CD4-positive, alpha-beta T cell (primary cell): ENCODE measurements at regions not wholly inside any gene's neighbourhood (a gene's known extent, or its start where the extent isn't known, plus 50 kb on each side); places are given as distances from the start of the nearest gene placed in this dataset.

ENCODE experiments used
- ATAC-seq: fragments of 200-7000 bp; cut with Tn5 transposase; one replicate; pipeline ENCODE4 v1.10.0; 2022; ENCODE audit warnings: mild to moderate bottlenecking; ENCODE audit not compliant: poor library complexity
- CTCF ChIA-PET: fragments of 350-600 bp; sonication (Branson Sonifier 250); formaldehyde crosslinking; loops from one replicate; lab custom pipeline; 2021; ENCODE audit warnings: antibody characterized with exemption, inconsistent platforms; lab: Charles Lee
- POLR2A ChIA-PET: fragments of 350-600 bp; sonication (Branson Sonifier 250); formaldehyde crosslinking; loops from one replicate; lab custom pipeline; 2021; ENCODE audit warnings: antibody characterized with exemption, inconsistent platforms; lab: Charles Lee
- DNase-seq, 14 experiments: peaks; one replicate each; pipeline ENCODE4 v3.0.0-alpha.2; 2013 to 2020; ENCODE audit warnings: mixed read lengths in 2 of 14
- H3K27ac ChIP-seq, 2 donors: one replicate each; pipeline versions ENCODE4 v1.5.1 to v1.7.0; 2013; ENCODE audit warnings: low read length in 2 of 2, low read depth in 1 of 2, mild to moderate bottlenecking in 1 of 2
- H3K27me3 ChIP-seq, 2 experiments: 1 replicate in 1 of 2; 2 replicates in 1 of 2; pipeline versions ENCODE4 v1.6.1 to v1.7.0; 2013; ENCODE audit warnings: low read length in 2 of 2, control low read depth in 1 of 2, mild to moderate bottlenecking in 1 of 2, moderate library complexity in 1 of 2; ENCODE audit not compliant: insufficient read depth in 2 of 2, control insufficient read depth in 1 of 2
- H3K36me3 ChIP-seq: one replicate; pipeline ENCODE4 v1.6.1; 2013; ENCODE audit warnings: low read length, control low read depth; ENCODE audit not compliant: insufficient read depth
- H3K4me1 ChIP-seq: one replicate; pipeline ENCODE4 v1.6.1; 2013; ENCODE audit warnings: low read length, control low read depth; ENCODE audit not compliant: insufficient read depth
- H3K4me3 ChIP-seq: one replicate; pipeline ENCODE4 v1.5.1; 2013; ENCODE audit warnings: mild to moderate bottlenecking, low read length, moderate library complexity
- H3K9me3 ChIP-seq, 2 experiments: 1 replicate in 1 of 2; 2 replicates in 1 of 2; pipeline versions ENCODE4 v1.6.1 to v1.7.0; 2013; ENCODE audit warnings: low read length in 2 of 2, mild to moderate bottlenecking in 2 of 2, control low read depth in 1 of 2, moderate library complexity in 1 of 2; ENCODE audit not compliant: control insufficient read depth in 1 of 2, insufficient read depth in 1 of 2
- H3K27ac Mint-ChIP-seq: one replicate; pipeline ENCODE4 v1.8.0; 2020; ENCODE audit warnings: mixed read lengths
- H3K27me3 Mint-ChIP-seq: one replicate; pipeline ENCODE4 v1.8.0; 2021; ENCODE audit warnings: mixed read lengths
- H3K36me3 Mint-ChIP-seq: one replicate; pipeline ENCODE4 v1.8.0; 2021; ENCODE audit warnings: low read depth, mixed read lengths
- H3K4me1 Mint-ChIP-seq: one replicate; pipeline ENCODE4 v1.8.0; 2021; ENCODE audit warnings: low read depth, mixed read lengths
- H3K4me3 Mint-ChIP-seq: one replicate; pipeline ENCODE4 v1.8.0; 2020; ENCODE audit warnings: mild to moderate bottlenecking, mixed read lengths
- H3K9me3 Mint-ChIP-seq: one replicate; pipeline ENCODE4 v1.8.0; 2020; ENCODE audit warnings: mixed read lengths
- CTCF ChIP-seq: fragments of 200-600 bp; IDR thresholded peaks from one replicate; pipeline ENCODE4 v1.8.0; 2022; ENCODE audit warnings: antibody characterized with exemption, mild to moderate bottlenecking
- intact Hi-C, 2 experiments: fragments of 100-400 bp; cut with DNase I in 1 of 2; cut with micrococcal nuclease in 1 of 2; formaldehyde crosslinking; loops; one replicate each; pipeline versions ENCODE4 v1.15.1 to v1.9.0; 2023 to 2025; cut with DNase I, micrococcal nuclease

GRCh38 chr9:86997156-86997555 lies 49.9 kb upstream of the GAS1 start:
- POLR2A ChIA-PET = no interaction called here

GRCh38 chr9:86997951-86998350 lies 50.6 kb upstream of the GAS1 start:
- Histone ChIP-seq H3K36me3 (no peaks in the 10 kb centered on the region), H3K4me3 (no peak overlapping the region), H3K9me3 (no peaks in the 10 kb centered on the region), H3K4me1 (no peaks in the 10 kb centered on the region), H3K27me3 (no peaks in the 10 kb centered on the region), H3K27ac (no peak overlapping the region)
- Mint-ChIP-seq H3K27ac (no peak overlapping the region), H3K4me3 (no peak overlapping the region), H3K9me3 (no peaks in the 10 kb centered on the region), H3K27me3 (peaks cover 31% of the 10 kb centered on the region), H3K4me1 (no peaks in the 10 kb centered on the region), H3K36me3 (no peaks in the 10 kb centered on the region)
- intact Hi-C loops = no loop called here
- ChIA-PET POLR2A (no interaction called here), CTCF (no interaction called here)
- DNase-seq (no peak), ATAC-seq (no peak)
- TF ChIP-seq CTCF = no peak

More at GRCh38 chr9:86997156-86997555, 49.9 kb upstream of the GAS1 start:
- Histone ChIP-seq H3K27ac (no peak overlapping the region), H3K9me3 (no peaks in the 10 kb centered on the region), H3K4me1 (no peaks in the 10 kb centered on the region), H3K4me3 (no peak overlapping the region), H3K36me3 (no peaks in the 10 kb centered on the region), H3K27me3 (peaks cover 0 to under 1% of the 10 kb centered on the region in 2 experiments)
- Mint-ChIP-seq H3K27ac (no peak overlapping the region), H3K4me3 (no peak overlapping the region), H3K9me3 (no peaks in the 10 kb centered on the region), H3K4me1 (no peaks in the 10 kb centered on the region), H3K36me3 (no peaks in the 10 kb centered on the region), H3K27me3 (peaks cover 30% of the 10 kb centered on the region)
- intact Hi-C loops = no loop called here
- no peak for TF ChIP-seq CTCF
- DNase-seq = no peak
- ATAC-seq = no peak
- CTCF ChIA-PET = no interaction called here

DNA sequence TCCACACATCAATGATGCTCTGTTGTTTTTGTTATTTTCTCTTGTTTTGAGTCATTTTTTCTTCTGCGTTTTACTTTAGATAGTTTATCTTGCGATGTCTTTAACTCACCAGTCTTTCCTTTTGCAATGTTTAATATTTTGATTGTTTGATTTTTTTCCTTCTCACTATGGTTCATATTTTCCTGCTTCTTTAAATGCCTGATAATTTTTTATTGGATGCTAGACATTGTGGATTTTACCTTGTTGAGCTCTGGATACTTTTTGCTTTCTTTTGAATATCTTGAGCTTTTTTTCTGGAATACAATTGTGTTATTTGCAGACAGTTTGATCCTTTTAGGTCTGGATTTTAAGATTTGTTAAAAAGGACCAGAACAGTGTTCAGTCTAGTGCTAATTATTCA lies 55.2 kb upstream of the GAS1 start:
- H3K27ac Mint-ChIP-seq = no peak overlapping the region
- ChIA-PET POLR2A (no interaction called here), CTCF (no interaction called here)
- H3K27me3 ChIP-seq = no peaks in the 10 kb centered on the region
- no peak overlapping the region for H3K4me3 Mint-ChIP-seq
- H3K4me3 ChIP-seq = no peak overlapping the region
- H3K9me3 ChIP-seq = no peaks in the 10 kb centered on the region
- H3K27ac ChIP-seq = no peak overlapping the region
- no peaks in the 10 kb centered on the region for H3K4me1 Mint-ChIP-seq
- ATAC-seq = no peak
- no peaks in the 10 kb centered on the region for H3K36me3 Mint-ChIP-seq
- H3K27me3 Mint-ChIP-seq = peaks cover 18% of the 10 kb centered on the region
- H3K4me1 ChIP-seq = no peaks in the 10 kb centered on the region
- no peaks in the 10 kb centered on the region for H3K36me3 ChIP-seq
- intact Hi-C loops = loop anchor here in 1 of 2 experiments (5.0 kb wide), 1 partner anchor 590 kb away; no protein-coding TSS in a partner anchor
- no peak for TF ChIP-seq CTCF
- no peak for DNase-seq
- H3K9me3 Mint-ChIP-seq = no peaks in the 10 kb centered on the region
